Activated CD4-positive, alpha-beta T cell treated with anti-CD3 and anti-CD28 coated beads, Interleukin-10, Interleukin-2, amounts not matched to agents 100 ng/mL and 50 ng/mL, durations not matched to agents 16 hours and 8 hours (primary cell): ENCODE measurements at regions not wholly inside any gene's neighbourhood (a gene's known extent, or its start where the extent isn't known, plus 50 kb on each side); places are given as distances from the start of the nearest gene placed in this dataset.

ENCODE experiments used
- DNase-seq: peaks from one replicate; pipeline ENCODE4 v3.0.0-alpha.2; 2020

- DNase-seq = no peak
Measured at GRCh38 chr10:130434446-130435385, 298.5 kb downstream of the GLRX3 start.

GRCh38 chr10:130435961-130436360 lies 299.8 kb downstream of the GLRX3 start:
- no peak for DNase-seq

GRCh38 chr10:130438861-130439260 lies 302.7 kb downstream of the GLRX3 start:
- no peak for DNase-seq

- no peak for DNase-seq
Measured at GRCh38 chr10:130439766-130440165, 303.6 kb downstream of the GLRX3 start.

GRCh38 chr10:130440494-130440893 lies 304.3 kb downstream of the GLRX3 start:
- DNase-seq = no peak

GRCh38 chr10:130440971-130441370 lies 304.8 kb downstream of the GLRX3 start:
- DNase-seq = no peak

- no peak for DNase-seq
Measured at GRCh38 chr10:130443066-130443465, 306.9 kb downstream of the GLRX3 start.

- no peak for DNase-seq
Measured at GRCh38 chr10:130453036-130453720, 317.0 kb downstream of the GLRX3 start.

- DNase-seq = no peak
Measured at GRCh38 chr10:130453721-130454542, 317.7 kb downstream of the GLRX3 start.

- DNase-seq = no peak
Measured at GRCh38 chr10:130454543-130455000, 318.4 kb downstream of the GLRX3 start.

GRCh38 chr10:130455111-130455695 lies 319.0 kb downstream of the GLRX3 start:
- no peak for DNase-seq

- DNase-seq = no peak
Measured at GRCh38 chr10:130455791-130456190, 319.6 kb downstream of the GLRX3 start.

GRCh38 chr10:130456616-130457015 lies 320.4 kb downstream of the GLRX3 start:
- no peak for DNase-seq

- no peak for DNase-seq
Measured at GRCh38 chr10:130458509-130458908, 322.3 kb downstream of the GLRX3 start.

- DNase-seq = no peak
Measured at GRCh38 chr10:130459011-130459410, 322.8 kb downstream of the GLRX3 start.

- DNase-seq = no peak
Measured at GRCh38 chr10:130459851-130460490, 323.8 kb downstream of the GLRX3 start.

- no peak for DNase-seq
Measured at GRCh38 chr10:130461631-130462030, 325.4 kb downstream of the GLRX3 start.

- DNase-seq = no peak
Measured at GRCh38 chr10:130463104-130463875, 327.1 kb downstream of the GLRX3 start.

GRCh38 chr10:130463876-130464364 lies 327.7 kb downstream of the GLRX3 start:
- no peak for DNase-seq

- DNase-seq = no peak
Measured at GRCh38 chr10:130464426-130464825, 328.2 kb downstream of the GLRX3 start.
